Panc1 (cell line): ENCODE measurements at regions not wholly inside any gene's neighbourhood (a gene's known extent, or its start where the extent isn't known, plus 50 kb on each side); places are given as distances from the start of the nearest gene placed in this dataset.

Experiments used
- ATAC-seq: fragments of 200-7000 bp; cut with Tn5 transposase; 2 replicates; pipeline ENCODE4 v1.9.1; 2020; ENCODE audit warnings: mild to moderate bottlenecking, moderate library complexity
- BruUV-seq: library from RNA; stranded (reverse); fragments of 400-500 nt; replicated peaks from 2 replicates; lab custom pipeline; 2021; lab: Mats Ljungman, UMichigan
- CTCF ChIA-PET: fragments of 300-600 bp; sonication (Branson Sonifier 250); formaldehyde crosslinking; loops from one replicate; lab custom pipeline; 2022; ENCODE audit warnings: antibody characterized with exemption; lab: Charles Lee
- POLR2A ChIA-PET: fragments of 300-600 bp; sonication (Branson Sonifier 250); formaldehyde crosslinking; loops from one replicate; lab custom pipeline; 2022; ENCODE audit warnings: antibody characterized with exemption; lab: Charles Lee
- DNase-seq: peaks from one replicate; pipeline ENCODE4 v3.0.0-alpha.2; 2010; ENCODE audit warnings: low read depth, low spot score
- H3K27ac ChIP-seq: 2 replicates; pipeline ENCODE4 v1.5.1; 2011; ENCODE audit warnings: mild to moderate bottlenecking, low read length, inconsistent platforms
- H3K27me3 ChIP-seq: fragments of 200-500 bp; sonication (Bioruptor generic); 2 replicates; pipeline ENCODE4 v1.6.0; 2014; ENCODE audit warnings: low read length, inconsistent platforms; ENCODE audit not compliant: control insufficient read depth, insufficient read depth
- H3K36me3 ChIP-seq: fragments of 200-500 bp; sonication (Bioruptor generic); 2 replicates; pipeline ENCODE4 v1.5.1; 2014; ENCODE audit warnings: inconsistent platforms, mild to moderate bottlenecking, low read length, moderate library complexity; ENCODE audit not compliant: control insufficient read depth, insufficient read depth
- H3K4me1 ChIP-seq: 2 replicates; pipeline ENCODE4 v1.5.1; 2011; ENCODE audit warnings: inconsistent platforms, mild to moderate bottlenecking, low read length, moderate library complexity; ENCODE audit not compliant: control insufficient read depth, insufficient read depth
- H3K4me3 ChIP-seq, 2 experiments: 2 replicates each; pipeline ENCODE4 v1.5.1; 2011 to 2012; ENCODE audit warnings: low read depth in 2 of 2, low read length in 2 of 2, mild to moderate bottlenecking in 2 of 2, inconsistent platforms in 1 of 2, moderate library complexity in 1 of 2
- H3K9me3 ChIP-seq: fragments of 200-500 bp; sonication (Bioruptor generic); 2 replicates; pipeline ENCODE4 v1.5.1; 2014; ENCODE audit warnings: low read depth, mild to moderate bottlenecking, inconsistent platforms, low read length, moderate library complexity; ENCODE audit not compliant: control insufficient read depth, insufficient read depth
- CTCF ChIP-seq: fragments of 450-650 bp; IDR thresholded peaks from 2 replicates; pipeline ENCODE4 v1.5.1; 2017; ENCODE audit warnings: mild to moderate bottlenecking
- POLR2AphosphoS5 ChIP-seq: IDR thresholded peaks from 2 replicates; pipeline ENCODE4 v1.6.1; 2012; ENCODE audit warnings: mild to moderate bottlenecking, low read depth, low read length, moderate library complexity
- REST ChIP-seq, 2 experiments: IDR thresholded peaks; 2 replicates each; pipeline ENCODE4 v1.6.1; 2011 to 2012; ENCODE audit warnings: low read depth in 2 of 2, control low read depth in 1 of 2, low read length in 1 of 2, mild to moderate bottlenecking in 1 of 2, moderate library complexity in 1 of 2; ENCODE audit not compliant: insufficient read depth in 1 of 2
- SIN3A ChIP-seq: IDR thresholded peaks from 2 replicates; pipeline ENCODE4 v1.6.1; 2012; ENCODE audit warnings: low read depth, mild to moderate bottlenecking, low read length, moderate library complexity, borderline replicate concordance; ENCODE audit not compliant: insufficient read depth
- TCF7L2 ChIP-seq: IDR thresholded peaks from 2 replicates; pipeline ENCODE4 v1.6.1; 2011; ENCODE audit warnings: mild to moderate bottlenecking, low read depth, low read length, inconsistent platforms
- in situ Hi-C: cut with HindIII; loops from 2 replicates; pipeline ENCODE4 v1.10.0; 2016; ENCODE audit warnings: low sequenced_read_pairs, low pct_unique_long_range_greater_than_20kb
- intact Hi-C: fragments of 100-400 bp; cut with micrococcal nuclease; formaldehyde crosslinking; loops from one replicate; pipeline ENCODE4 v1.10.0; 2022; ENCODE audit not compliant: unreplicated experiment

GRCh38 chr12:90020014-90020413, 311.4 kb upstream of the ATP2B1 start:
- Histone ChIP-seq H3K27ac (no peak overlapping the region), H3K27me3 (no peaks in the 10 kb centered on the region), H3K4me1 (no peaks in the 10 kb centered on the region; the same call in 1 of the 2 replicates), H3K4me3 (no peak overlapping the region), H3K36me3 (no peaks in the 10 kb centered on the region), H3K9me3 (no peaks in the 10 kb centered on the region)
- DNase-seq (no peak), ATAC-seq (no peak)
- BruUV-seq: no TSS peak
- in situ Hi-C loops (no loop called here), intact Hi-C loops (no loop called here)
- CTCF ChIA-PET: no interaction called here
- POLR2A ChIA-PET: interaction anchor here (0.6 kb wide), 1 partner anchor 1542 kb away, joined by 4 read pairs; no protein-coding TSS in a partner anchor
- TF ChIP-seq POLR2AphosphoS5 (no peak), CTCF (no peak), REST (IDR thresholded peaks at IDR 0.05; ENCODE audit: insufficient read depth in 1 of 2, low read depth in 2 of 2, low read length in 1 of 2) (no peak), TCF7L2 (no peak)

DNA sequence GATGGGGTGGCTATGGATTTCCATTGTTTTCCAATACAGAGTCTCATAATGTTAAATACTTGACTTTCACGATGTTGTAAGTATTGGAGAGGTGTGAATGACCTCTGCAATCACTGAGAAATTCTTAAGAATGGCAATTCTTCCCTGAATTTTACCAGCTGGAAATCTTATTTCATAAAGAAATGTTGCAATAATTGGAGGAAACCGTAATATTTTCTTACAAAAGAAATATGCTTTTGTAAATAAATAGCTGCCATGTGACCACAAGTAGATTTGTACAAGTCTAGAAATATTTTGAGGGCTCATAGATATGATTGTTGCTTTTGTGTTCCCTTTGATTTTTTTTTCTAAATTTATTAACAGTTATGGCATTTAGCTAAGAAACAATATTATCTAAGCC, 308.7 kb upstream of the ATP2B1 start:
- no peak overlapping the region for H3K4me3 ChIP-seq
- no peaks in the 10 kb centered on the region for H3K9me3 ChIP-seq
- DNase-seq (no peak), ATAC-seq (no peak)
- H3K4me1 ChIP-seq: no peaks in the 10 kb centered on the region
- in situ Hi-C loops (no loop called here), intact Hi-C loops (no loop called here)
- H3K27ac ChIP-seq: no peak overlapping the region
- TF ChIP-seq TCF7L2: no peak
- TF ChIP-seq CTCF: no peak
- TF ChIP-seq REST (IDR thresholded peaks at IDR 0.05; ENCODE audit: insufficient read depth in 1 of 2, low read depth in 2 of 2, low read length in 1 of 2): no peak
- no peak for TF ChIP-seq POLR2AphosphoS5
- no peak for TF ChIP-seq SIN3A
- no peaks in the 10 kb centered on the region for H3K27me3 ChIP-seq
- BruUV-seq: no TSS peak
- ChIA-PET CTCF (no interaction called here), POLR2A (no interaction called here)
- H3K36me3 ChIP-seq: no peaks in the 10 kb centered on the region
